T-helper 2 cell (primary cell): ENCODE measurements at regions not wholly inside any gene's neighbourhood (a gene's known extent, or its start where the extent isn't known, plus 50 kb on each side); places are given as distances from the start of the nearest gene placed in this dataset.

ENCODE experiments used
- DNase-seq, 5 experiments: peaks; one replicate each; pipeline versions ENCODE4 v3.0.0 to v3.0.0-alpha.2; 2012 to 2022

- DNase-seq = no peak
Observed at GRCh38 chr2:167900435-167901114, 346.8 kb downstream of the STK39 start.

GRCh38 chr2:167898340-167898739 lies 349.1 kb downstream of the STK39 start:
- no peak for DNase-seq

- no peak for DNase-seq
Observed at GRCh38 chr2:167891841-167892240, 355.6 kb downstream of the STK39 start.

GRCh38 chr2:167890739-167891138 lies 356.7 kb downstream of the STK39 start:
- DNase-seq = no peak

- no peak for DNase-seq
Observed at GRCh38 chr2:167880415-167880814, 367.0 kb downstream of the STK39 start.

GRCh38 chr2:167875529-167875928 lies 371.9 kb downstream of the STK39 start:
- no peak for DNase-seq

- DNase-seq = no peak
Observed at GRCh38 chr2:167874812-167875211, 372.6 kb downstream of the STK39 start.

GRCh38 chr2:167871286-167871685 lies 376.1 kb downstream of the STK39 start:
- DNase-seq = no peak

GRCh38 chr2:167869200-167869599 lies 378.2 kb downstream of the STK39 start:
- no peak for DNase-seq

GRCh38 chr2:167863377-167863776 lies 384.0 kb downstream of the STK39 start:
- no peak for DNase-seq

- peak in 1 of 5 experiments; percentile 63 for DNase-seq
Observed at GRCh38 chr2:167862782-167863181, 384.6 kb downstream of the STK39 start.

- DNase-seq = no peak
Observed at GRCh38 chr2:167862296-167862695, 385.1 kb downstream of the STK39 start.

GRCh38 chr2:167861574-167862193 lies 385.7 kb downstream of the STK39 start:
- no peak for DNase-seq

- no peak for DNase-seq
Observed at GRCh38 chr2:167860082-167860481, 387.3 kb downstream of the STK39 start.

- DNase-seq = no peak
Observed at GRCh38 chr2:167859676-167860075, 387.7 kb downstream of the STK39 start.

- peak in 1 of 5 experiments; percentile 34 for DNase-seq
Observed at GRCh38 chr2:167858086-167858485, 389.3 kb downstream of the STK39 start.

- DNase-seq = no peak
Observed at GRCh38 chr2:167857416-167857815, 390.0 kb downstream of the STK39 start.

- no peak for DNase-seq
Observed at GRCh38 chr2:167856190-167856589, 391.2 kb downstream of the STK39 start.

GRCh38 chr2:167855211-167855610 lies 392.2 kb downstream of the STK39 start:
- DNase-seq = no peak

GRCh38 chr2:167853717-167854116 lies 393.7 kb downstream of the STK39 start:
- no peak for DNase-seq

GRCh38 chr2:167851876-167852275 lies 395.5 kb downstream of the STK39 start:
- DNase-seq = no peak

- DNase-seq = no peak
Observed at GRCh38 chr2:167851323-167851860, 396.0 kb downstream of the STK39 start.

GRCh38 chr2:167844714-167845530 lies 402.5 kb downstream of the STK39 start:
- DNase-seq = no peak
